ENCODE measurements at regions not wholly inside any gene's neighbourhood (a gene's known extent, or its start where the extent isn't known, plus 50 kb on each side); places are given as distances from the start of the nearest gene placed in this dataset.

DNA sequence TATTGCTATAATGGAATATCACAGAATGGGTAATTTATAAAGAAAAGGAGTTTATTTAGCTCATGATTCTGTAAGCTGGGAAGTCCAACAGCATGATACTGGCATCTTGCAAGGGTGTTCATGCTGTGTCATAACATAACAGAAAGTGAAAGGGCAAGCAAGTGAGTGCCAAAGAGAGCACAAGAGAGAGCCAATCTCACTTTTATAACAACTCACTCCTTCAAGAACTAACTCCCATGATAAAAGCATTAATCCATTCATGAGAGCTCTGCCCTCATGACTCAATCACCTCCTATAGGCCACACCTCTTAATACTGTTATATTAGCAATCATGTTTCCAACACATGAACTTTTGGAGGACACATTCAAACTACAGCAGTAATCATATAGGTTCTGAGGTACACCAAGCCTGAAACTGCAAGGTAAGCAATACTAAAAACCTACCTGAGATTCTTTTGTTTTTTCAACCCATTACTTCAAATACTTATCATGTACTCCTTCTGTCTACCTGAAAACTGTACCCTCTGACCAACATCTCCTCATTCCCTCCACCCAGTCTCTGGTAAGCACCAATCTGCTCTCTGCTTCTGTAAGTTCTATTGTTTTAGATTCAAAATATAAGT lies 219.7 kb downstream of the MTERF1 start:
- TF ChIP-seq, protein P1, sequence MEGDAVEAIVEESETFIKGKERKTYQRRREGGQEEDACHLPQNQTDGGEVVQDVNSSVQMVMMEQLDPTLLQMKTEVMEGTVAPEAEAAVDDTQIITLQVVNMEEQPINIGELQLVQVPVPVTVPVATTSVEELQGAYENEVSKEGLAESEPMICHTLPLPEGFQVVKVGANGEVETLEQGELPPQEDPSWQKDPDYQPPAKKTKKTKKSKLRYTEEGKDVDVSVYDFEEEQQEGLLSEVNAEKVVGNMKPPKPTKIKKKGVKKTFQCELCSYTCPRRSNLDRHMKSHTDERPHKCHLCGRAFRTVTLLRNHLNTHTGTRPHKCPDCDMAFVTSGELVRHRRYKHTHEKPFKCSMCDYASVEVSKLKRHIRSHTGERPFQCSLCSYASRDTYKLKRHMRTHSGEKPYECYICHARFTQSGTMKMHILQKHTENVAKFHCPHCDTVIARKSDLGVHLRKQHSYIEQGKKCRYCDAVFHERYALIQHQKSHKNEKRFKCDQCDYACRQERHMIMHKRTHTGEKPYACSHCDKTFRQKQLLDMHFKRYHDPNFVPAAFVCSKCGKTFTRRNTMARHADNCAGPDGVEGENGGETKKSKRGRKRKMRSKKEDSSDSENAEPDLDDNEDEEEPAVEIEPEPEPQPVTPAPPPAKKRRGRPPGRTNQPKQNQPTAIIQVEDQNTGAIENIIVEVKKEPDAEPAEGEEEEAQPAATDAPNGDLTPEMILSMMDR (IDR thresholded peaks at IDR 0.05; ENCODE audit: insufficient read depth, low read length, poor library complexity, severe bottlenecking) = no peak
- no peak for TF ChIP-seq EZH2phosphoT487 (conservative IDR thresholded peaks at IDR 0.05; ENCODE audit: low read length)

All from SU-DHL-6 (cell line).